GM23338 (cell line): ENCODE measurements at regions not wholly inside any gene's neighbourhood (a gene's known extent, or its start where the extent isn't known, plus 50 kb on each side); places are given as distances from the start of the nearest gene placed in this dataset.

Experiments
- ATAC-seq: fragments of 200-7000 bp; cut with Tn5 transposase; 3 replicates; pipeline ENCODE4 v1.9.1; 2020
- DNase-seq: peaks from one replicate; pipeline ENCODE4 v3.0.0-alpha.2; 2015; ENCODE audit warnings: low spot score
- H2AFZ ChIP-seq: fragments of 200-600 bp; sonication (generic); 2 replicates; pipeline ENCODE4 v1.8.0; 2016; ENCODE audit warnings: antibody characterized with exemption, mild to moderate bottlenecking, moderate library complexity
- H3F3A ChIP-seq: fragments of 200-600 bp; sonication (generic); replicated peaks from 2 replicates; pipeline ENCODE4 v1.8.0; 2017; ENCODE audit warnings: antibody characterized with exemption, mixed run types, low read depth
- H3K27ac ChIP-seq: fragments of 200-600 bp; sonication (generic); 2 replicates; pipeline ENCODE4 v1.6.1; 2016; ENCODE audit warnings: low read depth
- H3K27me3 ChIP-seq: fragments of 200-600 bp; sonication (generic); 2 replicates; pipeline ENCODE4 v1.8.0; 2016; ENCODE audit warnings: mild to moderate bottlenecking, mixed run types, moderate library complexity; ENCODE audit not compliant: insufficient read depth
- H3K36me3 ChIP-seq: fragments of 200-600 bp; sonication (generic); 2 replicates; pipeline ENCODE4 v1.8.0; 2016; ENCODE audit warnings: mild to moderate bottlenecking; ENCODE audit not compliant: insufficient read depth
- H3K4me1 ChIP-seq: fragments of 200-600 bp; sonication (generic); 2 replicates; pipeline ENCODE4 v1.8.0; 2016; ENCODE audit warnings: mild to moderate bottlenecking, moderate library complexity; ENCODE audit not compliant: insufficient read depth
- H3K4me2 ChIP-seq: fragments of 200-600 bp; sonication (generic); 2 replicates; pipeline ENCODE4 v1.7.1; 2017; ENCODE audit warnings: mixed run types
- H3K4me3 ChIP-seq: fragments of 200-600 bp; sonication (generic); 2 replicates; pipeline ENCODE4 v1.6.1; 2016; ENCODE audit warnings: mixed run types
- H3K79me2 ChIP-seq: fragments of 200-600 bp; sonication (generic); replicated peaks from 2 replicates; pipeline ENCODE4 v1.8.0; 2017; ENCODE audit warnings: mild to moderate bottlenecking; ENCODE audit not compliant: insufficient read depth
- H3K9me2 ChIP-seq: fragments of 200-600 bp; sonication (generic); 2 replicates; pipeline ENCODE4 v1.8.0; 2017; ENCODE audit not compliant: insufficient read depth
- H4K20me1 ChIP-seq: fragments of 200-600 bp; sonication (generic); replicated peaks from 2 replicates; pipeline ENCODE4 v1.8.0; 2017; ENCODE audit warnings: mild to moderate bottlenecking; ENCODE audit not compliant: insufficient read depth
- H3K27ac Mint-ChIP-seq: 2 replicates; pipeline ENCODE4 v1.8.0; 2020; ENCODE audit warnings: inconsistent platforms, mild to moderate bottlenecking, moderate library complexity, mixed read lengths
- H3K27me3 Mint-ChIP-seq: 3 replicates; pipeline ENCODE4 v1.8.0; 2022; ENCODE audit warnings: low read depth, mild to moderate bottlenecking, moderate library complexity, mixed read lengths, inconsistent platforms; ENCODE audit not compliant: insufficient read depth, poor library complexity
- H3K36me3 Mint-ChIP-seq: 3 replicates; pipeline ENCODE4 v1.8.0; 2021; ENCODE audit warnings: low read depth, mild to moderate bottlenecking, inconsistent platforms, moderate library complexity, mixed read lengths
- H3K4me1 Mint-ChIP-seq: 3 replicates; pipeline ENCODE4 v1.8.0; 2020; ENCODE audit warnings: mild to moderate bottlenecking, inconsistent platforms, mixed read lengths
- H3K4me3 Mint-ChIP-seq: 3 replicates; pipeline ENCODE4 v1.8.0; 2021; ENCODE audit warnings: moderate library complexity, mild to moderate bottlenecking, inconsistent platforms, mixed read lengths
- H3K9me3 Mint-ChIP-seq: 3 replicates; pipeline ENCODE4 v1.8.0; 2020; ENCODE audit warnings: moderate library complexity, mild to moderate bottlenecking, inconsistent platforms, mixed read lengths
- CREB1 ChIP-seq: fragments of 250-450 bp; sonication (Bioruptor Pico); IDR thresholded peaks from 2 replicates; pipeline ENCODE4 v1.5.0; 2020; ENCODE audit warnings: low read depth, mild to moderate bottlenecking, moderate library complexity
- EZH2 ChIP-seq: fragments of 200-600 bp; sonication (generic); IDR thresholded peaks from one replicate; pipeline ENCODE4 v1.8.0; 2017; ENCODE audit warnings: antibody characterized with exemption, mild to moderate bottlenecking, low read depth; ENCODE audit not compliant: unreplicated experiment
- EZH2phosphoT487 ChIP-seq: fragments of 200-600 bp; sonication (generic); IDR thresholded peaks from one replicate; pipeline ENCODE4 v1.8.1; 2018; ENCODE audit warnings: antibody characterized with exemption; ENCODE audit not compliant: unreplicated experiment
- JUNB ChIP-seq: IDR thresholded peaks from one replicate; pipeline ENCODE4 v1.6.1; 2016; ENCODE audit warnings: antibody characterized with exemption; ENCODE audit not compliant: unreplicated experiment
- NANOG ChIP-seq: IDR thresholded peaks from 2 replicates; pipeline ENCODE4 v1.6.1; 2016; ENCODE audit warnings: antibody characterized with exemption, borderline replicate concordance
- POLR2AphosphoS5 ChIP-seq: IDR thresholded peaks from 2 replicates; pipeline ENCODE4 v1.6.1; 2016; ENCODE audit warnings: antibody characterized with exemption, low read depth
- STAT1 ChIP-seq: IDR thresholded peaks from one replicate; pipeline ENCODE4 v1.6.1; 2016; ENCODE audit warnings: antibody characterized with exemption; ENCODE audit not compliant: unreplicated experiment
- TF ChIP-seq, protein P1 (sequence below): IDR thresholded peaks from 2 replicates; pipeline ENCODE4 v1.6.1; 2016; ENCODE audit warnings: antibody characterized with exemption
- TF ChIP-seq, protein P2 (sequence below): fragments of 250-450 bp; sonication (Bioruptor Pico); IDR thresholded peaks from 2 replicates; pipeline ENCODE4 v1.5.0; 2020; ENCODE audit warnings: mild to moderate bottlenecking, moderate library complexity
- TF ChIP-seq, protein P3 (sequence below), 2 experiments: fragments of 200-600 bp in 1 of 2; sonication (generic) in 1 of 2; conservative IDR thresholded peaks; 2 replicates each; pipeline versions ENCODE4 v1.5.1 to v1.6.1; 2016 to 2017; ENCODE audit warnings: antibody characterized with exemption in 2 of 2, low read depth in 2 of 2, mild to moderate bottlenecking in 2 of 2, moderate library complexity in 1 of 2

DNA sequence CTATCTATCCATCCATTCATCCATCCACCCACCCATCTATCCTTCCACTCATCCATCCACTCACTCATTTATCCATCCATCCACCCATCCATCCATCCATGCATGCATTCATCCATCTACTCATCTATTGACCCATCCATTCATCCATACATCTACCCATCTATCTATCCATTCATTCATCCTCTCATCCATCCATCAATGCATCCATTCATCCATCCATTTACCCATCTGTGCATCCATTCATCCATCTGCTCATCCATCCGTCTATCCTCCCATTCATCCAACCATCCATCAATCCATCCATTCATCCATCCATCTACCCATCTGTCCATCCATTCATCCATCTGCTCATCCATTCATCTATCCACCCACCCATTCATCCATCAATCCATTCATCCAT lies 224.5 kb upstream of the MAF start:
- H3K27me3 Mint-ChIP-seq = no peaks in the 10 kb centered on the region
- H4K20me1 ChIP-seq = no peaks in the 10 kb centered on the region
- H3K27me3 ChIP-seq = no peaks in the 10 kb centered on the region
- no peak overlapping the region for H3K27ac Mint-ChIP-seq
- no peak for DNase-seq
- H3F3A ChIP-seq = no peaks in the 10 kb centered on the region
- no peaks in the 10 kb centered on the region for H3K9me3 Mint-ChIP-seq
- no peaks in the 10 kb centered on the region for H3K79me2 ChIP-seq
- no peaks in the 10 kb centered on the region for H3K36me3 Mint-ChIP-seq
- H3K36me3 ChIP-seq = no peaks in the 10 kb centered on the region
- H3K4me3 Mint-ChIP-seq = no peak overlapping the region
- H3K4me1 Mint-ChIP-seq = no peaks in the 10 kb centered on the region
- no peak for ATAC-seq
- H2AFZ ChIP-seq = no peak overlapping the region
- TF ChIP-seq NANOG (no peak), EZH2phosphoT487 (no peak), JUNB (no peak), CREB1 (CRISPR knock-in tag) (no peak), EZH2 (no peak)
- TF ChIP-seq, protein P1, sequence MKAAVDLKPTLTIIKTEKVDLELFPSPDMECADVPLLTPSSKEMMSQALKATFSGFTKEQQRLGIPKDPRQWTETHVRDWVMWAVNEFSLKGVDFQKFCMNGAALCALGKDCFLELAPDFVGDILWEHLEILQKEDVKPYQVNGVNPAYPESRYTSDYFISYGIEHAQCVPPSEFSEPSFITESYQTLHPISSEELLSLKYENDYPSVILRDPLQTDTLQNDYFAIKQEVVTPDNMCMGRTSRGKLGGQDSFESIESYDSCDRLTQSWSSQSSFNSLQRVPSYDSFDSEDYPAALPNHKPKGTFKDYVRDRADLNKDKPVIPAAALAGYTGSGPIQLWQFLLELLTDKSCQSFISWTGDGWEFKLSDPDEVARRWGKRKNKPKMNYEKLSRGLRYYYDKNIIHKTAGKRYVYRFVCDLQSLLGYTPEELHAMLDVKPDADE = no peak
- no peaks in the 10 kb centered on the region for H3K4me1 ChIP-seq
- H3K9me2 ChIP-seq = peaks cover 23% of the 10 kb centered on the region; the same call in 1 of the 2 replicates
- H3K4me2 ChIP-seq = no peak overlapping the region
- H3K4me3 ChIP-seq = no peak overlapping the region
- no peak overlapping the region for H3K27ac ChIP-seq

DNA sequence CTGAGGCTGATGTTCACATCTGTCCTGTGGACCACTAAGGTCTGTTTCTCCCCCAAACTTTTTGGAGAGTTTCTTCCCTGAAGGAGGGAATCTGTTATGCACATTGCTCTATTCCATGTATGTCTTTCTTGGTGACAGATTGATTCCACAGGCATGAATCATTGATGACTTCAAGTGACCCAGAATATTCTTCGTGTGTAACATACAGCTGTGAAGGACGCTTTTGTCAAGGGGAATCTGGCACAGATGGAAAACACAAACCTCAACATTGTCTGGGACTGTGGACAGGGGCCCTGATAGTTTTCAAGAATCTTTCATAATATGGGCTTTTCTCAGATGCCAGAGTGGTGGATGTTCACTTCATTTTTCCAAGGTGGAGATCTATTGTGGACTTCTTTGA lies 223.1 kb upstream of the MAF start:
- Histone ChIP-seq H3K36me3 (no peaks in the 10 kb centered on the region), H3K4me2 (no peak overlapping the region), H3K4me1 (no peaks in the 10 kb centered on the region), H3K27me3 (no peaks in the 10 kb centered on the region), H3K79me2 (no peaks in the 10 kb centered on the region), H3F3A (no peaks in the 10 kb centered on the region), H3K9me2 (peaks cover 24% of the 10 kb centered on the region; the same call in 1 of the 2 replicates), H2AFZ (no peak overlapping the region), H3K27ac (no peak overlapping the region), H3K4me3 (no peak overlapping the region), H4K20me1 (no peaks in the 10 kb centered on the region)
- Mint-ChIP-seq H3K9me3 (no peaks in the 10 kb centered on the region), H3K4me3 (no peak overlapping the region), H3K36me3 (no peaks in the 10 kb centered on the region), H3K4me1 (no peaks in the 10 kb centered on the region), H3K27me3 (no peaks in the 10 kb centered on the region), H3K27ac (no peak overlapping the region)
- no peak for DNase-seq
- ATAC-seq = no peak
- no peak for TF ChIP-seq STAT1
- TF ChIP-seq EZH2phosphoT487 = no peak
- TF ChIP-seq, protein P2, sequence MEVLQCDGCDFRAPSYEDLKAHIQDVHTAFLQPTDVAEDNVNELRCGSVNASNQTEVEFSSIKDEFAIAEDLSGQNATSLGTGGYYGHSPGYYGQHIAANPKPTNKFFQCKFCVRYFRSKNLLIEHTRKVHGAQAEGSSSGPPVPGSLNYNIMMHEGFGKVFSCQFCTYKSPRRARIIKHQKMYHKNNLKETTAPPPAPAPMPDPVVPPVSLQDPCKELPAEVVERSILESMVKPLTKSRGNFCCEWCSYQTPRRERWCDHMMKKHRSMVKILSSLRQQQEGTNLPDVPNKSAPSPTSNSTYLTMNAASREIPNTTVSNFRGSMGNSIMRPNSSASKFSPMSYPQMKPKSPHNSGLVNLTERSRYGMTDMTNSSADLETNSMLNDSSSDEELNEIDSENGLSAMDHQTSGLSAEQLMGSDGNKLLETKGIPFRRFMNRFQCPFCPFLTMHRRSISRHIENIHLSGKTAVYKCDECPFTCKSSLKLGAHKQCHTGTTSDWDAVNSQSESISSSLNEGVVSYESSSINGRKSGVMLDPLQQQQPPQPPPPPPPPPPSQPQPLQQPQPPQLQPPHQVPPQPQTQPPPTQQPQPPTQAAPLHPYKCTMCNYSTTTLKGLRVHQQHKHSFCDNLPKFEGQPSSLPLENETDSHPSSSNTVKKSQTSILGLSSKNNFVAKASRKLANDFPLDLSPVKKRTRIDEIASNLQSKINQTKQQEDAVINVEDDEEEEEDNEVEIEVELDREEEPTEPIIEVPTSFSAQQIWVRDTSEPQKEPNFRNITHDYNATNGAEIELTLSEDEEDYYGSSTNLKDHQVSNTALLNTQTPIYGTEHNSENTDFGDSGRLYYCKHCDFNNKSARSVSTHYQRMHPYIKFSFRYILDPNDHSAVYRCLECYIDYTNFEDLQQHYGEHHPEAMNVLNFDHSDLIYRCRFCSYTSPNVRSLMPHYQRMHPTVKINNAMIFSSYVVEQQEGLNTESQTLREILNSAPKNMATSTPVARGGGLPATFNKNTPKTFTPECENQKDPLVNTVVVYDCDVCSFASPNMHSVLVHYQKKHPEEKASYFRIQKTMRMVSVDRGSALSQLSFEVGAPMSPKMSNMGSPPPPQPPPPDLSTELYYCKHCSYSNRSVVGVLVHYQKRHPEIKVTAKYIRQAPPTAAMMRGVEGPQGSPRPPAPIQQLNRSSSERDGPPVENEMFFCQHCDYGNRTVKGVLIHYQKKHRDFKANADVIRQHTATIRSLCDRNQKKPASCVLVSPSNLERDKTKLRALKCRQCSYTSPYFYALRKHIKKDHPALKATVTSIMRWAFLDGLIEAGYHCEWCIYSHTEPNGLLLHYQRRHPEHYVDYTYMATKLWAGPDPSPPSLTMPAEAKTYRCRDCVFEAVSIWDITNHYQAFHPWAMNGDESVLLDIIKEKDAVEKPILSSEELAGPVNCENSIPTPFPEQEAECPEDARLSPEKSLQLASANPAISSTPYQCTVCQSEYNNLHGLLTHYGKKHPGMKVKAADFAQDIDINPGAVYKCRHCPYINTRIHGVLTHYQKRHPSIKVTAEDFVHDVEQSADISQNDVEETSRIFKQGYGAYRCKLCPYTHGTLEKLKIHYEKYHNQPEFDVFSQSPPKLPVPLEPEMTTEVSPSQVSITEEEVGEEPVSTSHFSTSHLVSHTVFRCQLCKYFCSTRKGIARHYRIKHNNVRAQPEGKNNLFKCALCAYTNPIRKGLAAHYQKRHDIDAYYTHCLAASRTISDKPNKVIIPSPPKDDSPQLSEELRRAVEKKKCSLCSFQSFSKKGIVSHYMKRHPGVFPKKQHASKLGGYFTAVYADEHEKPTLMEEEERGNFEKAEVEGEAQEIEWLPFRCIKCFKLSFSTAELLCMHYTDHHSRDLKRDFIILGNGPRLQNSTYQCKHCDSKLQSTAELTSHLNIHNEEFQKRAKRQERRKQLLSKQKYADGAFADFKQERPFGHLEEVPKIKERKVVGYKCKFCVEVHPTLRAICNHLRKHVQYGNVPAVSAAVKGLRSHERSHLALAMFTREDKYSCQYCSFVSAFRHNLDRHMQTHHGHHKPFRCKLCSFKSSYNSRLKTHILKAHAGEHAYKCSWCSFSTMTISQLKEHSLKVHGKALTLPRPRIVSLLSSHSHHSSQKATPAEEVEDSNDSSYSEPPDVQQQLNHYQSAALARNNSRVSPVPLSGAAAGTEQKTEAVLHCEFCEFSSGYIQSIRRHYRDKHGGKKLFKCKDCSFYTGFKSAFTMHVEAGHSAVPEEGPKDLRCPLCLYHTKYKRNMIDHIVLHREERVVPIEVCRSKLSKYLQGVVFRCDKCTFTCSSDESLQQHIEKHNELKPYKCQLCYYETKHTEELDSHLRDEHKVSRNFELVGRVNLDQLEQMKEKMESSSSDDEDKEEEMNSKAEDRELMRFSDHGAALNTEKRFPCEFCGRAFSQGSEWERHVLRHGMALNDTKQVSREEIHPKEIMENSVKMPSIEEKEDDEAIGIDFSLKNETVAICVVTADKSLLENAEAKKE (CRISPR knock-in tag) = no peak
- TF ChIP-seq EZH2 = no peak
- TF ChIP-seq POLR2AphosphoS5 = no peak
- TF ChIP-seq, protein P3, sequence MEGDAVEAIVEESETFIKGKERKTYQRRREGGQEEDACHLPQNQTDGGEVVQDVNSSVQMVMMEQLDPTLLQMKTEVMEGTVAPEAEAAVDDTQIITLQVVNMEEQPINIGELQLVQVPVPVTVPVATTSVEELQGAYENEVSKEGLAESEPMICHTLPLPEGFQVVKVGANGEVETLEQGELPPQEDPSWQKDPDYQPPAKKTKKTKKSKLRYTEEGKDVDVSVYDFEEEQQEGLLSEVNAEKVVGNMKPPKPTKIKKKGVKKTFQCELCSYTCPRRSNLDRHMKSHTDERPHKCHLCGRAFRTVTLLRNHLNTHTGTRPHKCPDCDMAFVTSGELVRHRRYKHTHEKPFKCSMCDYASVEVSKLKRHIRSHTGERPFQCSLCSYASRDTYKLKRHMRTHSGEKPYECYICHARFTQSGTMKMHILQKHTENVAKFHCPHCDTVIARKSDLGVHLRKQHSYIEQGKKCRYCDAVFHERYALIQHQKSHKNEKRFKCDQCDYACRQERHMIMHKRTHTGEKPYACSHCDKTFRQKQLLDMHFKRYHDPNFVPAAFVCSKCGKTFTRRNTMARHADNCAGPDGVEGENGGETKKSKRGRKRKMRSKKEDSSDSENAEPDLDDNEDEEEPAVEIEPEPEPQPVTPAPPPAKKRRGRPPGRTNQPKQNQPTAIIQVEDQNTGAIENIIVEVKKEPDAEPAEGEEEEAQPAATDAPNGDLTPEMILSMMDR (conservative IDR thresholded peaks at IDR 0.05; ENCODE audit: low read depth in 2 of 2) = no peak
